MG63 (cell line): ENCODE measurements at regions not wholly inside any gene's neighbourhood (a gene's known extent, or its start where the extent isn't known, plus 50 kb on each side); places are given as distances from the start of the nearest gene placed in this dataset.

Experiments
- DNase-seq: peaks from one replicate; pipeline ENCODE4 v3.0.0-alpha.2; 2020
- H3K27me3 ChIP-seq: fragments of 250-450 bp; sonication (Bioruptor Pico); 2 replicates; pipeline ENCODE4 v1.5.1; 2020; ENCODE audit warnings: mild to moderate bottlenecking, moderate library complexity
- H3K36me3 ChIP-seq: fragments of 250-450 bp; sonication (Bioruptor Pico); 2 replicates; pipeline ENCODE4 v1.5.1; 2020; ENCODE audit warnings: mild to moderate bottlenecking, moderate library complexity
- H3K4me3 ChIP-seq: fragments of 250-450 bp; sonication (Bioruptor Pico); 2 replicates; pipeline ENCODE4 v1.5.1; 2020; ENCODE audit warnings: mild to moderate bottlenecking, moderate library complexity
- H3K9me3 ChIP-seq: fragments of 250-450 bp; sonication (Bioruptor Pico); 2 replicates; pipeline ENCODE4 v1.5.1; 2020; ENCODE audit warnings: mild to moderate bottlenecking, moderate library complexity

DNA sequence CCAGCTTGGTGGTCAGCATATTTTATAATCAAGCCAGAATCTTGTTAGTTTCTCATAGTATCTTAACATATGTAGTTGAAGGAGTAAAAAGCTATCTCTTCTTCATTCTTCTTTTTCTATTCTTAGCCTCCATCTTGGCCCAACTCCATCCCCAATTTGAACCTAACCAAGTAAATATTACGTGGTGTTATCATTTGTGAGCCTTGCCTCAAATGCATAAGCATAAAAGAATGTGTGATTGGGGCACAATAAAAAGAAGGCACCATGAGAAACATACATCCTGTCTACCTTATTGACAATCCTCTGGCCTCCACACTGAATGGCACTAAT, 181.4 kb upstream of the BMP4 start:
- Histone ChIP-seq H3K9me3 (no peaks in the 10 kb centered on the region), H3K36me3 (no peaks in the 10 kb centered on the region), H3K27me3 (no peaks in the 10 kb centered on the region), H3K4me3 (no peak overlapping the region)
- DNase-seq, result no peak

DNA sequence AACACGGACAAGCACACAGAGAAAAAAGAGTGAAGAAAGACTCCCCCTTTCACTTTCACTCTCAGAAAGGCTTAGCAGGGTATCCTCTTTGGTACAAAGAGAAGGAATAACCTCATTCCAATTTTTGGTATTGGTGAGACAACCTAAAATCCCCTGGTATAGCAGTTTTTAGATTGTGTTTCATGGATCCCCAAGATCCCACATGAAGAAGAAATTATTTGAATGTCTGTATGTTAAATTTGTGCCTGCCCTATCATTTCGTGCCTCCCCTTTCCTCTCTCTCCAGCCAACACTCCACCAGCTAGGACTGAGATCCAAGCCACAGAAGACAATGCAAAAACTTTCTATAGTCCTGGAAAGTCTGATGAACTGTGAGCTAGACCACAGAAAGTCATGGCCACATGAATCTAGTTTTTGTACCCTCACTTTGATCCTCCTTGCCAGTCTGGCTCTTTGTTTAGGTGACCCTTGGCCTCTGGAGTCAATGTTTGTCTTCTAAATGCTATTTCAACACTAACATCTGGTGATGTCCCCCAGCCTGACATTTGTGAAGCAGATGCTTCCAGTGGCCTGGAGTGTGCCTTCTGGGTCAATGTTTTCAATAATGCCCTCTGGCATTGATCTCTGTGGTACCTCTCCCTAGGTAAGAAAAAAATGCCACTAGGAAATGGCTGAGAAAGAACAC, 181.9 kb upstream of the BMP4 start:
- Histone ChIP-seq H3K4me3 (no peak overlapping the region), H3K36me3 (no peaks in the 10 kb centered on the region), H3K27me3 (no peaks in the 10 kb centered on the region), H3K9me3 (no peaks in the 10 kb centered on the region)
- DNase-seq, result no peak

DNA sequence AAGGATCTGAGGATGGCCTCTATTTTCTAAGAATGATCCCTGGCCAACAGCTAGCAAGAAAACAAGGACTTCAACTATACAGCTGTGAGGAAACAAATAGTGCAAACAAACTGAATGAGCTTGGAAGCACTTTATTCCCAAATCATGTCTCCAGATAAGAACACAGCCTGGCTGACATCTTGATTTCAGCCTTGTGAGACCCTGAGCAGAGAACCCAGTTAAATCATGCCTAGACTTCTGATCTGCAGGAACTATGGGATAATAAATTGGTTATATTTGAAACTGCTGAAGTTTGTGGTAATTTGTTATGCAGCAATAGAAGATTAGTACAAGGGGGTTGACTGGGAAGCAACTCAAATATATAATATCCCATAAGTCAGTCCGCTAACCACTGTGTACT, 183.9 kb upstream of the BMP4 start:
- DNase-seq, result no peak
- Histone ChIP-seq H3K4me3 (no peak overlapping the region), H3K27me3 (no peaks in the 10 kb centered on the region), H3K9me3 (no peaks in the 10 kb centered on the region), H3K36me3 (no peaks in the 10 kb centered on the region)

DNA sequence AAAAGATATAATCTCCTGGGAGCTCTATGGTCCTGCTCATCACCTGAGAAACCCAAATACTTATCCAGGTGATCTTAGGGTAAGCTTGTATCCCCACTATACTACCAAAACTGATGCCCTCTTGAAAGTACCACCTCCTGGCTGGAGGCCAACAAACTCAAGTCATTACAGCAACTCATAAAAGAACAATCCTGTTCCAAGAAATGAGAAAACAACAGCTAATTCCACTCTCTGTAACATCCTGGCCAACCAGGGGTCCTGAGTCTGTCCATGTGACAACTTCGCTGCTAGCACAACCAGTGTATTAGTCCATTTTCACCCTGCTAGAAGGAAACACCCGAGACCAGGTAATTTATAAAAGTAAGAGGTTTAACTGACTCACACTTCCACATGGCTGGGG, 190.0 kb upstream of the BMP4 start:
- no peak for DNase-seq
- Histone ChIP-seq H3K36me3 (no peaks in the 10 kb centered on the region), H3K4me3 (no peak overlapping the region), H3K9me3 (0 out of 2 replicates have a peak, but pooled peaks cover 3% of the 10 kb centered on the region), H3K27me3 (no peaks in the 10 kb centered on the region)

DNA sequence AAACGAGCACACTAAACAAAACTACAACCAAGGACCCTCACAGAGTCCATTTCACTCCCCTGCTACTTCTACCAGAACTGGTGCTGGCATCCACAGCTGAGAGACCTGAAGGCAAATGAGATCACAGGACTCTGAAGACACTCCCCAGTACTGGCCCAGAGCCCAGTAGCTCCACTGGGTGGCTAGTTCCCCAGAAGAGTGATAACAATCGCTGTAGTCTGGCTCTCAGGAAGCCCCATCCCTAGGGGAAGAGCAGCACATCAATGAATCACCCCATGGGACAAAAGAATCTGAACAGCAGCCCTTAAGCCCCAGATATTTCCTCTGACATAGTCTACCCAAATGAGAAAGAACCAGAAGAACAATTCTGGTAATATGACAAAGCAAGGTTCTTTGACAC, 190.7 kb upstream of the BMP4 start:
- DNase-seq, result peak; percentile 45
- Histone ChIP-seq H3K9me3 (0 out of 2 replicates have a peak, but pooled peaks cover 3% of the 10 kb centered on the region), H3K27me3 (no peaks in the 10 kb centered on the region), H3K4me3 (no peak overlapping the region), H3K36me3 (no peaks in the 10 kb centered on the region)

DNA sequence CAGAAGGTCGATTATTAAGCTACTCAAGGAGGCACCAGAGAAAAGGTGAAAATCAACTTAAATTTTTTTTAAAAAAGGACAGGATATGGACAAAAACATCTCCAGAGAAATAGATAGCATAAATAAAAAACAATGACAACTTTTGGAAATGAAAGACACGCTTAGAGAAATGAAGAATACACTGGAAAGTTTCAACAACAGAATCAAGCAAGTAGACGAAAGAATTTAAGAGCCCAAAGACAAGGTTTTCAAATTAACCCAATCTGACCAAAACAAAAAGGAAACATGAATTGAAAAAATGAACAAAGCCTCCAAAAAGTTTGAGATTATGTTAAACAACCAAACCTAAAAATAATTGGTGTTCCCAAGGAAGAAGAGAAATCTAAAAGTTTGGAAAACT, 191.1 kb upstream of the BMP4 start:
- Histone ChIP-seq H3K27me3 (no peaks in the 10 kb centered on the region), H3K9me3 (0 out of 2 replicates have a peak, but pooled peaks cover 3% of the 10 kb centered on the region), H3K4me3 (no peak overlapping the region), H3K36me3 (no peaks in the 10 kb centered on the region)
- no peak for DNase-seq

DNA sequence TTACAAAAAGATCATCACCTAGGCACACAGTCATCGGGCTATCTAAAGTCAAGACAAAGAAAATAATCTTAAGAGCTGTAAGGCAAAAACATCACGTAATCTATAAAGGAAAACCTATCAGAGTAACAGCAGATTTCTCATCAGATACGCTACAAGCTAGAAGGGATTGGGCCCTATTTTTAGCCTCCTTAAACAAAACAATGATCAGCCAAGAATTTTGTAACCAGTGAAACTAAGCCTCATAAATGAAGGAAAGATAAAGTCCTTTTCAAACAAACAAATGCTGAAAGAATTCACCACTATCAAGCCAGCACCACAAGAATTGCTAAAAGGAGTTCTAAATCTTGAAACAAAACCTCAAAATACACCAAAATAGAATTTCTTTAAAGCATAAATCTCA, 191.6 kb upstream of the BMP4 start:
- DNase-seq, result no peak
- H3K36me3 ChIP-seq, result no peaks in the 10 kb centered on the region

DNA sequence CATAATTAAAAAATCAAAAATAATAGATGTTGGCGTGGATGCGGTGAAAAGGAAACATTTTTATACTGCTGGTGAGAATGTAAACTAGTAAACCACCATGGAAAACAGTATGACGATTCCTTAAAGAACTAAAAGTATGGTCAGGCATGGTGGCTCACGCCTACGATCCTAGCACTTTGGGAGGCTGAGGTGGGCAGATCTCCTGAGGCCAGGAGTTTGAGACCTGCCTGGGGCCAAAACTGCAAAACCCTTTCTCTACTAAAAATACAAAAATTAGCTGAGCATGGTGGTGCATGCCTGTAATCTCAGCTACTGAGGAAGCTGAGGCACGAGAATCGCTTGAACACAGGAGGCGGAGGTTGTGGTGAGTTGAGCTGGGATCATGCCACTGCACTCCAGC, 195.7 kb upstream of the BMP4 start:
- no peak for DNase-seq

More for the DNA sequence above, 191.6 kb upstream of the BMP4 start:
- H3K9me3 ChIP-seq, result 0 out of 2 replicates have a peak, but pooled peaks cover 3% of the 10 kb centered on the region
- H3K4me3 ChIP-seq, result no peak overlapping the region
- no peaks in the 10 kb centered on the region for H3K27me3 ChIP-seq

DNA sequence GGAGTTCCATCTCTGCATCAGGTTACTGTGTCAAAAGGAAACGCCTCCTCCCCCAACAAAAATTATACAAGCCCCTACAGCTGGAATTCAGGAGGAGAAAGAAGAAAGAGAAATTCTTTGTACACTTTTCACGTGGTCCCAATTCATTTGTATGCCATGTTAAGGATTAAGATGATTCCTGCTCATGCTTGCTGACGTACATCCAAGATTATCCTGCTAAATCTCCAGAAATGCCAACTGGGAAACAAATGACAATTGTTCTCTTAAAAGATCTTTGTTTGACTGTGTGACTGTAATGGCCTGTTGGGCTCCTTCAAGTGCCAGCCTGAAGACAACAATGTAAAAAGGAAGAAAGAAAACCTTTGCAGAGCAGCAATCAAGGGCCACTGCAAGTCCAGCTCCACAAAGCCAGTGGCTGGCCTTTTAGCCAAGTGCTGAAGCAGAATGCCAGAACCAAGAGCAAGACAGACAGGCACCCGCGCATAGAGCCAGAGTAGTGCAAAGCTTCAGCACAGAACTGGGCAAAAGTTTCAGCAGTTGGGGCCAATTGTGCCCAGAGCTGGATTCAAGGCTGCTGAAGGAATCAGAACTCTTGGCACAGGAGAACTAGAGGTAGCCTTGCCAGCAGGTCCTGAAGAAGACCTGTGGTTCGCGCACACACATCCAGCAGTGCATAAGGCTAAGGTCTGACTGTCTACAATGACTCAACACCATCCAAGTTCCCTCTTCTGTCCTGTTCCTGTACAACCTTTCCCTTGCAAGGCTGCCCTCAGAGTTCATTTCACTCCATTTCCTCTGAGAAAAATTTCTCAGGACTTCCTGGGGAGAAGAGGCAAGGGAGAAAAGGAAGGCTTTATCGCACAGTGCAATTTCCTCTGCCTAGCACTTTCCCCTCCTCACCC, 209.7 kb upstream of the BMP4 start:
- peak; percentile 14 for DNase-seq
- no peaks in the 10 kb centered on the region for H3K27me3 ChIP-seq
- no peaks in the 10 kb centered on the region for H3K36me3 ChIP-seq
- H3K4me3 ChIP-seq, result no peak overlapping the region
- no peaks in the 10 kb centered on the region for H3K9me3 ChIP-seq

More for the DNA sequence above, 195.7 kb upstream of the BMP4 start:
- H3K4me3 ChIP-seq, result no peak overlapping the region
- no peaks in the 10 kb centered on the region for H3K36me3 ChIP-seq
- no peaks in the 10 kb centered on the region for H3K27me3 ChIP-seq
- H3K9me3 ChIP-seq, result 0 out of 2 replicates have a peak, but pooled peaks cover 3% of the 10 kb centered on the region

DNA sequence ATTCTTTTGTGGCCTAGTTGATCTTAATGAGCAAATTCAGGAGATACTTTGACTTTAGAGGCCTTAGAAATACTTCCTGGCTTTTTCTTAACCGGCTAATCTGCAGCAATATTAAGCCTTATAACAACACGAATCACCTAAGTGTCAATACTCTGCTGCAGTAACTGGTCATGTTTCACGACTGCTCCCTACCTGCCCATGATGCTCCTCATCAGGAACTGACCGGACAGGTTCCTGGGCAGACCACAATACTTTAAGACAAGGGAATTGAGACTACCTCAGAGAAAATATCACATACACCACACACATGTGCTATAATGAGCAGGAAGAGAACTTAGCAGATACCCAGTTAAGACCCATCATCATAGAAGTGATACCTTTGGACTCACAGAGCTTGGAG, 211.9 kb upstream of the BMP4 start:
- Histone ChIP-seq H3K9me3 (no peaks in the 10 kb centered on the region), H3K4me3 (no peak overlapping the region), H3K27me3 (no peaks in the 10 kb centered on the region), H3K36me3 (no peaks in the 10 kb centered on the region)
- DNase-seq, result no peak

DNA sequence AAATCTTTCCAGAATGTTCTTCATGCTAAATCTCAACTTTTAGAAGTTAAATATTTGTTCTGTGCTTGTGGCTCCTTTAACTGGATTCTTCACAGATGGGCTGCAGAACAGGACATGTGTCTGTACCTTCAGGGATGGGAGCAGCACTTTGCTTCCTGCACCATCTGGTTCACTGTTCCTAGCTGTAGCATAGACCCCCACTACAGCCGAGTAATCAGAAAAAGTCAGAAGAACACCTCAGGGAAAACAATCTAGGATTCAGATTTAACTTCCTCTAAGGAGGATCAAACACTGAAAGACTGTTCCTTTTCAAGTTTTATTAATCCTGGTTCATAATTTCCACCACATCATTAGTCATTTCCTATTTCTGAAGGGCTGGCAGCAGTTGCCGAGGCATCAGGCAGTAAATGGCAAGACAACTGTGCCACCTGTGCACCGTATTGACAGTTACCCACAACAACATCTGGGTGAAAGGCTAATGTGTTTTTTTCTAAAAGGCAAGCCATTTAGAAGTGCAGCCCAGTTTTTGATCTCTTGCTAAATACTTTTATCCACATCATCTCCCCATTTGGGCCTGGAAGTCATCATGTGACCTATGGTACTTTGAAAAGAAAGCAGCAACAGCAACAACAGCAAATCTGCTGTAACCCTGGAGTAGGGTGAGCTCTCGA, 212.8 kb upstream of the BMP4 start:
- H3K9me3 ChIP-seq, result no peaks in the 10 kb centered on the region
- H3K4me3 ChIP-seq, result no peak overlapping the region
- DNase-seq, result peak; percentile 56
- H3K27me3 ChIP-seq, result no peaks in the 10 kb centered on the region
- H3K36me3 ChIP-seq, result no peaks in the 10 kb centered on the region

DNA sequence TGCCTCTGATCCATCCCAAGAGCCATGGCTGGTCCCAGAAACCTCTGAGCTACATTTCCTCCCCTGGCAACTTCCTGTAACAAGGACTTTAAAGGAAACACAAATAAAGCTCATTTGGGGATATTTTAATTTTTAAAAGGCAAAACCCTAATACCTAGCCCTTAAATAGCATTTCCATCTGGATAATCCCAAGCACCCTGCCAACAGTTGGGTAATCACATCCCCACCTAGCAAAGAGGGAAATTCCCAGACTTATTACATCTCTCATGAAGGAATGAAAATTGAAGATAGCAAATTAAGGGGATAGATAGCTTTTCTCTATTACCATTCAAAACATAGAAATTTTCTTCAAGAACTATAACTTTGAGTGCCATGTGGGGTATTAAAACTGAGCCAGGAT, 213.7 kb upstream of the BMP4 start:
- H3K4me3 ChIP-seq, result no peak overlapping the region
- no peaks in the 10 kb centered on the region for H3K9me3 ChIP-seq
- DNase-seq, result no peak

DNA sequence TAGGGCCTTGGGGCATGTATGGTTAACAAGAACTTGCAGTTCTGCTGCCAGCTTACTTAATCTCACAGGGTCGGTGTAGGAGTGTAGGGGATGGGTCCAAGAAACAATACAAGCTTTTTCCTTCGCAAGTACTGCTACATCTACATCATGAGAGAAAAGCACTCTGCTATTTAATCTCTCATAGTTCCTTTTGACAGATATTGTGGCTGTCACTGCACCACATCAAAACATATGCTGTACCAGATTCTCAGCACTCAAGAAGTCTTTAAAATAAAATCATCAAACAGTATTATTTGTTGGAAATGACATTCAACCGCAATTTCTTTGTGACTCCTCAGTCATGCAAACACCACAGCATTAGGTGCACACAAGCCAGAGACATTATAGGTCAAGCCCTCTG, 215.5 kb upstream of the BMP4 start:
- no peaks in the 10 kb centered on the region for H3K27me3 ChIP-seq
- no peaks in the 10 kb centered on the region for H3K36me3 ChIP-seq
- DNase-seq, result no peak
- no peak overlapping the region for H3K4me3 ChIP-seq
- H3K9me3 ChIP-seq, result no peaks in the 10 kb centered on the region

More for the DNA sequence above, 213.7 kb upstream of the BMP4 start:
- H3K36me3 ChIP-seq, result no peaks in the 10 kb centered on the region
- H3K27me3 ChIP-seq, result no peaks in the 10 kb centered on the region

DNA sequence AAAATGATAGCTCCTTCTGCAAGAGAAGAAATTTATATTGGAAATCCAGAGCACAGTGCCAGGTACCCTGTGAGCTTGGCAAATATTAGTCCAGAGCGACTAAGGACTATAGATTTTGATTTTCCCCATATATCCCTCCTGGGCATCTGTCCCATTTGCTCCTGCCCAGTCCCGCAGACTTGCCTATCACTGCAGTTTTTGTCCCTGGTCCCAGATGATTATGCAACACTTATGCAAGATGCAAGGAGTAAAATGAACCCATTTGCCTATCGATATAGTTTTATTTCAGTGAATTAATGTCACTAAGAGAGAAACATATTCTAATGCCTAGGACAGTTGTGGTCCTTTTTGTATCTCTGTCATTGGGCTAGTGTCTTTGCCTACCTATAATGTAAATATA, 215.9 kb upstream of the BMP4 start:
- Histone ChIP-seq H3K4me3 (no peak overlapping the region), H3K9me3 (no peaks in the 10 kb centered on the region), H3K27me3 (no peaks in the 10 kb centered on the region), H3K36me3 (no peaks in the 10 kb centered on the region)
- no peak for DNase-seq

DNA sequence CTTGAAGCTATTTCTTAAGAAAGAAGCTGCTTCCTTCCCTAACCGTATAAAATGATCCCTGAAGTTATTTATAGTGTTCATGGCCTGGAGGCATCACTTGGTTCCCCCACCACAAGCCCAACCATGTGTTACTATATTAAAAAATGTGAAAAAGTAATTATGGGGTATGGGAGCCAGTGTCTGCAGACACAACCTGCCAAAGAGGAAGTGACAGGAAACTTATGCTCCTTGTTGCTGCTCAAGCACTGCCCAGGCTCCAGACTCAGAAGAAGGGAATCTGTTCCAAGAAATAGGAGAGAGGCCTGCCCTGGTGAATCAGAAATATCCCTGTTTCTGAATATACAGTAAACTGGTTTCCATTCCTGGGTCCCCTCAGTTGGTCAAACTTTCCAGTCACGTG, 217.2 kb upstream of the BMP4 start:
- H3K27me3 ChIP-seq, result no peaks in the 10 kb centered on the region
- H3K4me3 ChIP-seq, result no peak overlapping the region
- DNase-seq, result peak; percentile 15
- H3K9me3 ChIP-seq, result no peaks in the 10 kb centered on the region
- no peaks in the 10 kb centered on the region for H3K36me3 ChIP-seq

DNA sequence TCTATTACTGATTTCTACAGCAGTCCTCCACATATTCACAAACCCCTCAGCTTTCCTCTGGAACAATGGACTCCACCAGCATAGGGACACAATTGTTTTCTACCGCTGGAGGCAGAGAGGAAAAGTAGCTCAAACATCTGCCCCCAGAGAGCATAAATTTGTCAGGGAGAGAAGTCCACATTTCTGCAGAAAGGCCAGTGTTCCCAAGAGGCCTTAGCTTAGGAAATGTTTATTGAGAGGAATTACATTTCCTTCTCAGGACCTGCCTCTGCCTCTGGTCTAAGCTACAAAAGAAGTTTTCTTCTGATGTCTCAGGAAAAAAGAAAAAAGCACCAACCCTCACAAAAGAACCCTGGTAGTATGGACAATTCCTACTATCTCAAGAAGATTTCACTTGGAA, 217.8 kb upstream of the BMP4 start:
- Histone ChIP-seq H3K9me3 (no peaks in the 10 kb centered on the region), H3K36me3 (no peaks in the 10 kb centered on the region), H3K27me3 (no peaks in the 10 kb centered on the region), H3K4me3 (no peak overlapping the region)
- DNase-seq, result no peak

DNA sequence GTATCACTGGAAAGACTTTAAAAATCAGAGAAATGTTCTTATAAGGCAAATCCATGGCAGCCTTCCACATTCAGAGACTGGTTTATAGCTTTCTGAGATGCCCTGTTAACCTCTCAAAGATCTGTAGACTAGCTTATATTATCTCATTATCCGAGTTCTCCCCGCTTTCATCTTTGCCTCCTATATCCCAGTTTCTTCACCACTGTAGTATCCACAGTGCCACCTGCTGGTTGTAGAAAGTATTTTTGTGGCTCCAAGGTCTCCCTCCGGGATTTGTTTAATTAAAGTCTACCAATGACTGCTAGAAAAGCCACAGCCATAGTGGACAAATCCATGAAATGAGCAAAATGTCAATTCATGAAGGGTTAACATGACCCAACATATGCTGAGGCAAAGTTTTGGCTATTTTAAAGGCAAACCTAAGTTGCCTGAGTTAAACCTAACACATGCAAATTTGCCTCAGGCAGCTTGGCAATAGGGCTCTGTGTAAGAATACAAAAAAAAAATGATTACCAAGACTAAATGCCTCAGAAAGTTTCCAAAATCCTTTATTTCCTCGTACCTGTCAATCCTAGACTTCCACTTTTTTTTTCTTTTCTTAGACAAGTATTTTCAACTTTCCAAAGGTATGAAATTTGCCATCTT, 218.8 kb upstream of the BMP4 start:
- no peaks in the 10 kb centered on the region for H3K36me3 ChIP-seq
- DNase-seq, result peak; percentile 23
- no peak overlapping the region for H3K4me3 ChIP-seq
- no peaks in the 10 kb centered on the region for H3K27me3 ChIP-seq
- no peaks in the 10 kb centered on the region for H3K9me3 ChIP-seq
